Upper lobe of right lung (tissue), 1 donor: ENCODE measurements at regions not wholly inside any gene's neighbourhood (a gene's known extent, or its start where the extent isn't known, plus 50 kb on each side); places are given as distances from the start of the nearest gene placed in this dataset.

Experiments used
- ATAC-seq: fragments of 200-7000 bp; cut with Tn5 transposase; one replicate; pipeline ENCODE4 v1.9.1; 2020; ENCODE audit warnings: mild to moderate bottlenecking, moderate library complexity
- DNase-seq: peaks from one replicate; pipeline ENCODE4 v3.0.0-alpha.2; 2020
- H3K27ac ChIP-seq: fragments of 200-600 bp; one replicate; pipeline ENCODE4 v1.8.0; 2022
- H3K27me3 ChIP-seq: fragments of 200-600 bp; one replicate; pipeline ENCODE4 v1.8.0; 2022; ENCODE audit warnings: mild to moderate bottlenecking
- H3K36me3 ChIP-seq: fragments of 200-600 bp; one replicate; pipeline ENCODE4 v1.8.0; 2022
- H3K4me1 ChIP-seq: fragments of 200-600 bp; one replicate; pipeline ENCODE4 v1.8.0; 2022
- H3K4me3 ChIP-seq: fragments of 200-600 bp; one replicate; pipeline ENCODE4 v1.8.0; 2022; ENCODE audit warnings: mild to moderate bottlenecking
- H3K9me3 ChIP-seq: fragments of 200-600 bp; one replicate; pipeline ENCODE4 v1.8.0; 2022
- CTCF ChIP-seq: fragments of 200-600 bp; IDR thresholded peaks from one replicate; pipeline ENCODE4 v1.8.0; 2022; ENCODE audit warnings: antibody characterized with exemption
- intact Hi-C: fragments of 100-400 bp; cut with DNase I; formaldehyde crosslinking; loops from one replicate; pipeline ENCODE4 v1.11.0; 2022
- donor health status: DM: no; HTN: yes; CAD: no; lungs with severe emphysema.

DNA sequence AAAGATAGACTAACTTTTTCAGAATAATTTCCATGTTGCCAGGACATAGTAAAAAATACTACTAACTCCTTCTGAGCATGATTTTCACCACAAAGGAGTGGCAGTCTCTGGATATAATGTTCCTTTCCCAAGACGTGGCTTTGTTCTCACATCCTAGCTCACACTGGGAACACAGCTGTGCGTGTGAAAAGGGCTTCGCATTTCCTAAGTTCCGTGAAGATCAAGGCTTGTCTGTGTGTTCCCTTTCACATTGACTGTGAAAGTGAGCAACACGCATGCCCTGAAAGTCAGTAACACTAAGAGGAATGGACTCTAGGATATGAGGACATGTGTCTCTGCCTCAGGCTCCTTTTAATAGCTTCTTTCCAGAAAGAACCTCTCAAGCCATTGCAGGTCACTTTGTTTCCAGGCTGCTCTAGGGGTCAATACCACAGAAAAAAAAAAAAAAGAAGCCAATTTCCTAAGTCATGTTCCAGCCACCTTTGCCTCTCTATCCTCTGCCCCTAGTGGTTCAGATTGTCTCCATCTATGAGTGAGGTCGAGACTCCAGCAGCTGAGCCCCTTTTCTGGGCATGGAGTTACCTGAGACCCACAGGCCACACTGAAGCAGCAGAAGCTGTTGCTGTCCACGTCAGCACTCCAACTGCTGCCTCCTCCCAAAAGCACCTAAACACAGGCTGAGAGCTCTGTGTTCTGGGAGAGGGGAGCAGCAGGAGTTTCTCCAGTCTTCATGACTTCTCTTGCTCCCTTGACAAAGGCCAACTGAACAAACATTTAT lies 355.9 kb downstream of the RSL24D1 start:
- no peak for TF ChIP-seq CTCF
- Histone ChIP-seq H3K36me3 (no peaks in the 10 kb centered on the region), H3K4me3 (no peak overlapping the region), H3K4me1 (no peaks in the 10 kb centered on the region), H3K27ac (no peak overlapping the region), H3K9me3 (no peaks in the 10 kb centered on the region), H3K27me3 (no peaks in the 10 kb centered on the region)
- intact Hi-C loops, result no loop called here
- no peak for DNase-seq
- ATAC-seq, result no peak

DNA sequence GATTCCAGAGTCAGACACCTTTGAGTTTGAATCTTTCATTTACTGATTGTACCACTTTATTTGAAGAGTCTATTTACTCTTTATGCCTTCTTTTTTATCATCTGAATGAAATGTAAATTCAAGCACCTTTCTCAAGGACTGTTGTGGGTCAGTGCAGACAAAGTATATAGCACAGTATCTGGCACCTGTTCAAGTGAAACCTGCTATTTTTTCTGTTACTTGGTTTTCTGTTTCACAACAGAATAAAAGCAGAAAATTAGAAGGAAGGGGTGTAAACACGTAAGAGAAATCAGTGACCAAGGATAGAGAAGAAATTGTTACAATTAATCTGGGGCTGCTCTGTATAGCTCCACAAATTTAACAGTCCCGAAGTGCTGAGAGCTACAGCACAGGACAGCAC lies 357.4 kb downstream of the RSL24D1 start:
- H3K36me3 ChIP-seq, result no peaks in the 10 kb centered on the region
- intact Hi-C loops, result no loop called here
- ATAC-seq (no peak), DNase-seq (no peak)
- no peaks in the 10 kb centered on the region for H3K9me3 ChIP-seq
- H3K27me3 ChIP-seq, result no peaks in the 10 kb centered on the region
- no peak overlapping the region for H3K27ac ChIP-seq
- no peaks in the 10 kb centered on the region for H3K4me1 ChIP-seq
- no peak overlapping the region for H3K4me3 ChIP-seq
- no peak for TF ChIP-seq CTCF

GRCh38 chr15:54836052-54836795 lies 360.5 kb downstream of the RSL24D1 start:
- no peaks in the 10 kb centered on the region for H3K27me3 ChIP-seq
- H3K4me1 ChIP-seq, result no peaks in the 10 kb centered on the region
- DNase-seq, result no peak
- no peaks in the 10 kb centered on the region for H3K36me3 ChIP-seq
- no peaks in the 10 kb centered on the region for H3K9me3 ChIP-seq
- intact Hi-C loops, result no loop called here
- no peak overlapping the region for H3K4me3 ChIP-seq
- no peak for ATAC-seq
- no peak for TF ChIP-seq CTCF
- H3K27ac ChIP-seq, result no peak overlapping the region

GRCh38 chr15:54829821-54830220 lies 366.9 kb downstream of the RSL24D1 start:
- H3K27me3 ChIP-seq, result no peaks in the 10 kb centered on the region
- no peaks in the 10 kb centered on the region for H3K36me3 ChIP-seq
- H3K27ac ChIP-seq, result no peak overlapping the region
- DNase-seq (no peak), ATAC-seq (no peak)
- H3K4me3 ChIP-seq, result no peak overlapping the region
- H3K9me3 ChIP-seq, result no peaks in the 10 kb centered on the region
- no peak for TF ChIP-seq CTCF
- H3K4me1 ChIP-seq, result no peaks in the 10 kb centered on the region
- intact Hi-C loops, result no loop called here

DNA sequence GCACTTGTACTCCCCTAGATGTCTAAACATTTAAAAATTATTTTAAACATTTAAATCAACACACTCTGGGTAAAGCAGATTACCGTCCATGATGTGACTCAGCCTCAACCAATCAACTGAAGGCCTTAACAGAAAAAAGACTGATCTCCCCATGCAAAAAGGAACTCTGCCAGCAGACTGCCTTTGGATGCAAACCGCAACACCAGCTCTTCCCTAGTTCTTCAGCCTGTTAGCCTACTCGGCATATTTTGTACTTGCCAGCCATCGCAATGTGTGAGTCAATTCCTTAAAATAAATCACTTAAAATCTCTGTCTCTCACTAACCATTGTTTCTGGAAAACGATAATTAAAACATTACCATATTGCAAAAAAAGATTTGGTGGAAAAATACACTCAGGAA lies 375.9 kb downstream of the RSL24D1 start:
- intact Hi-C loops, result no loop called here
- no peak for TF ChIP-seq CTCF
- DNase-seq, result no peak

More for the DNA sequence above, 375.9 kb downstream of the RSL24D1 start:
- Histone ChIP-seq H3K9me3 (no peaks in the 10 kb centered on the region), H3K36me3 (no peaks in the 10 kb centered on the region), H3K4me3 (no peak overlapping the region), H3K27me3 (no peaks in the 10 kb centered on the region), H3K4me1 (no peaks in the 10 kb centered on the region), H3K27ac (no peak overlapping the region)
- no peak for ATAC-seq
